Endometrial microvascular endothelial cells (primary cell): ENCODE measurements at regions not wholly inside any gene's neighbourhood (a gene's known extent, or its start where the extent isn't known, plus 50 kb on each side); places are given as distances from the start of the nearest gene placed in this dataset.
"Not testable (repeated sequence)": the region's sequence is repeated elsewhere in the genome, so short reads cannot be mapped to it uniquely, and the experiment has no call there.

Experiments used
- in situ Hi-C: cut with HindIII; loops from 2 replicates; pipeline ENCODE4 v1.10.0; 2017; ENCODE audit warnings: low sequenced_read_pairs, low pct_unique_long_range_greater_than_20kb; ENCODE audit errors: inconsistent ontology term

DNA sequence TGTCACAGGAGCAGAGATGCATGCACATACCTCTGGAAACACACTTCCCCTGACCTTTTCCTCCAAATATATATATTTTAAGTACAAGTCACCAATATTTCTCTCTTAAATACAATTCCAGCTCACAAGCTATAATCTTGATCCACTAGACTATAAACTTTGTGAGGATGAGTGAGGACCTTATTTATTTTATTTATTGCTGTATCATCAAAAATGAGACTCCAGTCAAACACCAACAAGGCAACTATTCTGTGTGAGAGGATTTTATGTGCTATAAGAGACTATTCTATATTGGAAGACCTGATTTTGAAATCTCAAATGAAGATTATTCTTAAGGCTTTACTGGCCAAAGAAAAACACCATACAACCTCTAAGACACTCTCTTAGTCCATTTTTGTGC lies 1352.2 kb downstream of the SUCLG1 start:
- in situ Hi-C loops = no loop called here

DNA sequence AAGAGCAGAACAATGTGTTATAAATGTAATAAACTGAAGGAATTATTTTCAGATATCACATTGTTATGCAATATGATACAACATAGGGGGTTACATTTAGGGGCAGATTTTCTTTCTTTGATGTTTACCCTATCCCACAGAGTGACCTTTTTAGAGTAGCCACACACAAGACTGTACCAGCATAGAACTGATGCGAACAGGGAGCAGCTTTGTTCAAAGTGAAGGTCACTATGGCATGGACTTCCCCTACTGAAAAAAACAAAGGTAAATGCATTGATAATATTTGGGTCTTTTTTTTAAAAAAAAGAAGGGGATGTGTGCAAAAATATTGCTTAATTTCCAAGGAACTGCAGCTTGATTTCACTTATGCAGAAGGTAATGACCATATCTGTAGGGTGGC lies 1354.9 kb downstream of the SUCLG1 start:
- in situ Hi-C loops = no loop called here

DNA sequence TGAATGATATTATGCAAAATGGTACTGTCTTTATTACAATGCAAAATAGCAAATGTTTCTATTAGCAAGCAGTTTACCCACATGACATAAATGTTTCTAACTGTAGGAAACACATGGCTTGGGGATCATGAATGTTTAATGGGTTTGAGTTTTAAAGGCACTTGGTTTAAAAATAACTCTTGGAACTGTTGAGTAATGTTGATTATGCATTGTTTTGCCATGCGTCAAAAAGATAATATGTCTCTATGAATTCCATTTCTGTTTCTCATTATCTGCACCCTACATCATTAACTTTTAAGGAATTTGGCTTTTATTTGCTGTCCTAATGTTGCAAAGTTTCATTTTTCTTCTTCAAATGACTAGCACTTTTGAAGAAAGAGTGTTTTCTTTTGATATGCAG lies 1355.5 kb downstream of the SUCLG1 start:
- in situ Hi-C loops = no loop called here

DNA sequence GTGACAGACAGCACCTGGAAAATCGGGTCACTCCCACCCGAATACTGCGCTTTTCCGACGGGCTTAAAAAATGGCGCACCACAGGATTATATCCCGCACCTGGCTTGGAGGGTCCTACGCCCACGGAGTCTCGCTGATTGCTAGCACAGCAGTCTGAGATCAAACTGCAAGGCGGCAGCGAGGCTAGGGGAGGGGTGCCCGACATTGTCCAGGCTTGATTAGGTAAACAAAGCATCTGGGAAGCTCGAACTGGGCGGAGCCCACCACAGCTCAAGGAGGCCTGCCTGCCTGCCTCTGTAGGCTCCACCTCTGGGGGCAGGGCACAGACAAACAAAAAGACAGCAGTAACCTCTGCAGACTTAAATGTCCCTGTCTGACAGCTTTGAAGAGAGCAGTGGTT lies 1370.0 kb downstream of the SUCLG1 start:
- in situ Hi-C loops = not testable (repeated sequence)

DNA sequence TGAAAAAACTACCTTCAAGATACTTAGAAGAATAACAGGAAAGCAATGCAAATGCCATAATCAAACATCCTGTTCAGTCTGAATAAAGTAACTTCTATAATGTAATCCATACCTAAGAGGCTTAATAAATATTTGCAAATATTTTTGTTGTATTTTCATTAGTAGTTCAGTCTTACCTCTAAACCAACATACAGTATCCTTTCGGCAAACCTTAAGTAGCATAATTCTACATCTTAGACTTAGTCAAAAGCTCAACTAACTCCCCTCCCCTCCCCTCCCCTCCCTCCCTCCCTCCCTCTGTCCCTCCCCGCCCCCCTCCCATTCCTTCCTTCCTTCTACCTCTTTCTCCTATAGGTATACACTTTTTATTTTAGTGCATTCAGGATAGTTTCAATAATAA lies 1373.2 kb downstream of the SUCLG1 start:
- in situ Hi-C loops = no loop called here

DNA sequence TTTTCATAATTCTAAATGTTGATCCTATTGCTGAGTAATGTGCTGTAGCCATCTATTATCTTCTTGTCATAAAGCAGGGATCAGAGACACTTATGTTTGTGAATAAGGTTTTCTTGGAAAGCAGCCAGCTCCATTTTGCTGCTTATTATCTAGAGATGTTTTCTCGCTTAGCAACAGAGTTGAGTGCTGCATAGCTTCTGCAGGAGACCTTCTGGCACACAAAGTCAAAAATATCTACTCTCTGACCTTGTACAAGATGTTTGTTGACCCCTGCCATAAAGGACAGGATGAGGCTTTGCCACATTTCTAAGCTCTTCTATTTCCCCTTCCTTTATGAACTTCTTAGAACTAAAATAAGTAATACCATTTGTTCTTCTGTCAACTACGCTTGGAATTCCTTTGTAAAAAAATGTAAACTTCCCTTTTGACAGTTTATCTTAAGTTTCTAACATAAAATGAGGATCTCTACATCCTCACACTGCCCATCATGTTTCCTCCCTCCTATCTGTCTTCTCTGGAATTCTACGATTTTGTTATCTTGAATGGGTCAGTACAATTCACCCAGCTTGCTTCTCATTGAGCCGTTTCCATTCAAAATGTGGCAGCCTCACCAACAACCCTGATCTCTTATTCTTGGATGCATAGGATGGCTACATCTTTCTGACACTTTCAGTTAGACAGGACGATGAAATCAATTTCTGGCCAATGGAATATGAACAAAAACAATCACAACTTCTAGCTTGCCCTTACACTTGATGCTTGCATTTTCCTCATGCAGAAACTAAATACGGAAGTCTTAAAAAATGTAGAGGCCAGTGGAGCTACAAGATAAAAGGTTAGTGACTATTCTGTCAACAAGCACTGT lies 1377.0 kb downstream of the SUCLG1 start:
- in situ Hi-C loops = no loop called here

DNA sequence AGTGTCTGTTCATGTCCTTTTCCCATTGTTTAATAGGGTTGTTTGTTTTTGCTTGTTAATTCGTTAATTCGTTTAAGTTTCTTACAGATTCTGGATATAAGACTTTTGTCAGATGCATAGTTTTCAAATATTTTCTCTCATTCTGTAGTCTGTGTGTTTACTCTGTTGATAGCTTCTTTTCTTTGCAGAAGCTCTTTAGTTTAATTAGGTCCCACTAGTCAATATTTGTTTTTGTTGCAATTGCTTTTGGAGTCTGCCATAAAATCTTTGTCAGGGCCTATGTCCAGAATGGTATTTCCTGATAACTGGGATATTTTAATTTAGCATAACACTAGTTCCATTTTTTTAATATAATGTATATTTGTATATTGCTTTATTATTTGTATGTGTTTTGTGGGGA lies 1380.1 kb downstream of the SUCLG1 start:
- in situ Hi-C loops = no loop called here

DNA sequence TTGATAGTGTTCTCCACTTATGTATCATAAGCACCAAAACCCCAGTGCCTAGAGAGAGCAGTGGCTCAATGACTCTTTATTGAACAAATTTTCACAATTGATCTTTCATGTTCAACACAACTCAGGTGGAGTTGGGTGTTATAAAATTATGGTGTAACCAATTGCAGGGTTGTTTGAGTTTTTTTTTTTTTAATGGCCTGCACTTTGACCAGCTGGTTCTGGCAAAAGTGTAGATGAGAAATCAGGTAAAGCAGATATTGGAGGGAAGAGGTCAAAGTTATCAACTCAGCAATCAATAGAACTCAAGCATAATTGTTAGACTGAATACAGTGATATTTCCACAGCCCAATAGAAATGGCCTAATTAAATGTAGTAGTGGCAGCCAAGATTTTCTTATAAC lies 1386.3 kb downstream of the SUCLG1 start:
- in situ Hi-C loops = no loop called here

DNA sequence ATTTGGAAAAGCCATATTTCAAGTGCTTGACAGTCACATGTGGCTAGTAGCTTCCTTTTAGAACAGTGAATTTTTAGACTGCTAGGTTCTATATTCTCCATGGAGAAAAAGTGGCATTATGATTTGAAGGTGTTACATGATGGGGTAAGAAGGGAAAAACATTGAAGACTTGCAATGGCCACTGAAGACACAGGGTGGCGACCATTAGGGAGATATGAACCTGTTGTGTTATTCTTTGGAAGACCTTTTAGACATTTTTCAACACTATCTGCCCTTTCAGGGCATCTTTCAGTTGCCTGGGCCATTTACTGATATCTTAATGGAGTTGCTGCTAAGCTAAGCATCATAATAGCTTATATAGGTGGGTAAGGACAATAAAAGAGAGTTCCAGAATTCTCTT lies 1387.2 kb downstream of the SUCLG1 start:
- in situ Hi-C loops = no loop called here

DNA sequence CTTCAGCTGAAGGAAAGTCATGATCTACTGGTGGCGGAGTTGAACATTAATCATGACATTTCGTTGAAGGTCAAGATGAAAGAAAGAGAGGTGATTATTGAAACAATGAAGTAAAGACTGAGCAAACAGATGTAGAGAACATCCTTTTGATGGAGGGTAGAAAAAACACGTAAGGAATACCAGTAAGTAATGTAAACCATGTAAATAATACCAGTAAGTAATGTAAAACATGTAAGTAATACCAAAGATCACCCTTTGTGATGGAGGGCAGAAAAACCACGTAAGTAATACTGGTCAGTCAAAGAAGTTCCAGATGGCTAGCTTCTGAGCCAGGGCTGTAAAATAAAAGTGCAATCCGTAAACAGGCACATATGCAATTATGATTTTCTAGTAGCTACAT lies 1387.7 kb downstream of the SUCLG1 start:
- in situ Hi-C loops = no loop called here

DNA sequence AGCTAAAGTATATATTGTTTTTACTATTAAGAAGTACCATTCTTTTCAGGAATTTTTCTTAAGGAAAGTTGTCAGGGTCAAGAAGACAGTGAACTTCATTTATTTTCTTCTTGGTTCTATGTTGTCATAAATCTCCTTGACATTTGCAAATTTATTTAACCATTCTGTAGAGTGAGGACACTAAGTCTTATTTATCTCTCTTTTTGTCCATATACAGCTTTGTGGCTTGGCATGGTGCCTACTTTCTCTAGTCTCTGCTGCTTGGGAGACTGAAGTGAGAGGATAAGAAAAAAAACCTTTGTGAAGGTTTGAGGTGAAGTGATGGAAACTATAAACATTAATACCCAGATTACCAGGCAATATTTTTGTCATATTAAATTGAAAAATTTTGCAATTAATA lies 1389.4 kb downstream of the SUCLG1 start:
- in situ Hi-C loops = no loop called here

DNA sequence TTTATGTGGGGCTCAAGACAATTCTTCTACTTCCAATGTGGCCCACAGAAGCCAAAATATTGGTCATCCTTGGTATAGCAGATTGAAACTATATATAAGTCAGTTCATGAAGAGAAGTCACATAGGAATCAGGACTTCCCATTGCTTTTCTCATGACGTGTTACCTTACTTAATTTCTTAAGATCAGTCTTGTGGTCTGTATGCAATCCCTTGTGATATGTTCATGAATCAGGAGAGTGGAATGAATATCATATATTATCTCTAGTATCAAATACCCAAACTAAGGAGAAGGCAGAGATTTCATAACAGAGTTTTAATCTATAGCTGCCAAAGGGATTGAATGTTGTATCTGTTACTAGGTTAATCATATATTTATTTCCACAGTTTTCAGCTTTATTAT lies 1390.4 kb downstream of the SUCLG1 start:
- in situ Hi-C loops = no loop called here

DNA sequence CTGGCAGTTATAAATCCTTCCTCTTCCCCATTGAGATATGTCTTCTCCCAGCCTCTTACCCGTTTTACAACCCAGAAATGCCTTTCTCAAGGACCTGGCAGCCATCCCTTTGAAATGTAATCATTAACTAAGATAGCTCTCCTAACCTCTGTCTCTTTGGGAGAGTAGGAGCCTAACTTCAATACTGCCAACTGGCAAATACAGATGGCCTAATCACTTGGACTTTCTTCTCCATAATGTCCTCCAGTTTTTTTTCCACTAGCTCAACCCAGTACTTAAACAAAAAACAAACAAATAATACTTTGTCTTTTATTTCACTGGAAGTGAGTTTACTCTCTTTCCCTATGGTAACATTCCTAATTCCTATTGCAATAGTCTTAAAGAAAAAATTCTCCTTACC lies 1391.1 kb downstream of the SUCLG1 start:
- in situ Hi-C loops = no loop called here

DNA sequence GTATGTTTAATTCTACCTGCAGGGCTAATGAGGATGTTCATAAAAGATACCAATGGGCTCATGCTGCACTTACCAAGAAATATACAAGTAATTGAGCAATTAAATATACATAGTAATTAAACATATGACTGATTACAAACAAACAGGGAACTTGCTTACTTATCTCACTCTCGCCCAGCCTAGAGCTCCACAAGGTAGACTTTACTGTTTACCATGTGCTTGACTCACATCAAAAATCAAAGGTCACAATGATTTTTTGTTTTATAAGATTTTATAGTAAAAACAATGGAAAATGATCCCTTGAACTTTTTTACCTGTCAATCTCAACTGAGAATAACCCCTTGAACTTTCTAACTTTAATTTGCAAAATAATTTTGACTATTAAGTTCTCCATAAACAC lies 1395.1 kb downstream of the SUCLG1 start:
- in situ Hi-C loops = no loop called here

DNA sequence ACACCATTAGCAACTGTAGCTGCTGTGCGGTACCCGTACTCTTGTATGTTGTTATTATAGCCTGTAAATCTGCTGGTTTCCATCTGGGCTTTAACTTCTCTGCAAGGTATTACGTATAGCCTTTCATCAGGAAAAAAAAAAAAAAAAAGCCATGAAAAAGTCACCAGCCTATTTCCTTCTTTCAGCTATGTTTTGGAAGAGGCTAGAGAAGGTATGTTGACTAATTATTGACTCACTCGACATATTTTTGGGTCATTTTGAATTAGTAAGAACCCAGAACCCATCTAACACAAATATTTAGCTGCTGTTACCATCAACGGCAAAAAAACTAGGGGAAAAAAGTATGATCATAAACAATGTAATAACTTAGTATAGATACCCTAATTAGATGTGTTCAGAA lies 1395.6 kb downstream of the SUCLG1 start:
- in situ Hi-C loops = no loop called here

DNA sequence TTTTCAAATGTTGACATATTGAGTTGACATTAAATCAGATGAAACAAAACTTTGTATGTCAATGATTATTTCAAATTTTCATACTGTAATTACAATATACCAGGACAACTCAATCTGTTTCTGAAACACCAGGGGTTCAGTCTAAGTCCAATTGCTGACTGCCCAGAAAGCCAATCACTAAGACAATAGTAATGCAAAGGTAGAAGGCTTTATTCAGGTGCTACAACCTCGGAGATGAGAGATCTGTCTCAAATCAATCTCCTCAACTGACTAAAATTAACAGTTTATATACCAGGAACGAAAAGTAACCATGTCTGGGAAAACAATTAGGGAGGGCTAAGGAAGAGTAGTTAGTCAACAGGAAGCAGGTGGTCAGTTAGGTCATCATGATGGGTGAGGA lies 1400.4 kb downstream of the SUCLG1 start:
- in situ Hi-C loops = no loop called here

DNA sequence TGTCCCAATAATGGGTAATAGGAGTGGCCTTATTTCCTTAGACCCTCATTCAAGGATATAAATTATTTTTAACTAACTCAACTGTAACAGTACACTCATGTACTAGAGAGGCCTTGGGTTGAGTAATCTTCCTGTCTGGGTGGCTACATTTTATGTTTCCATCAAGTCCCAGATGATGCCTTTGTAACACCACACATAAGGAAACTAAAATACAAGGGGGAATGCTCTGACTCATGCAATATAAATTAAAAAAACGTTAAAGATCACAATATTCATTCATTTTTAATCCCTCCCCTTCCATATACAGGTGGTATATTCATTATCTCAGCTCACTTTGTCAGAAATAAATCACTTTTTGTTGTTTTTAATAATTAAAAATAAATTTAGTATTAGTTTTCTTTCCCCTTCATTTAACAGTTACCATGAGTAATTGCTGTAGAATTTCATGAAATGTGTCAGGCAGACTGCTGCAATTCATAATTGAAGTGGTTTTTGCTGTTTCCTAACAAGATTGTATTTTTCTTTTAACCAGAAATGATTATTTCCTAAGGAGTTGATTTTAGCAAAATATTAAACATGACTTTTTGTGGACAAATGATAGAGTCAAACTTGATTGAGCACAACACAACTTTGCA lies 1403.6 kb downstream of the SUCLG1 start:
- in situ Hi-C loops = no loop called here

DNA sequence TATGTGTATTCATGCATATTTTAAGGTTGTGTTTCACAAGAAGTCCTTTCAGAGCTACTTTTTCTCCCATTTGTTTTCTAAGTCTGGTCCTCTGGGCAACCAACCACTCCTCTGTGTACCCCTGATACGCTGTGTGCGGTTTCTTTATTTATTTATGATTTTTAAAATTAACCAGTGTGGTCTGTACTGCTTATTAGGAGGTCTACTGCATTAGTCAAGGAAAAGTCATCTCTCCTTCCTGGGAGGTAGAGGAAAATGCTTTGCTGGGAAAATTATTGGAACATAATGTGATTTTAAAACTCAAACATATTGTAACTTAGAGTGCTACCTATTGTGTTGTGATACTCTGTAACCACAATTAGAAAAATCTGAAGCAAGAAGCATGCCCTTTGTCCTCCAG lies 1404.3 kb downstream of the SUCLG1 start:
- in situ Hi-C loops = no loop called here

DNA sequence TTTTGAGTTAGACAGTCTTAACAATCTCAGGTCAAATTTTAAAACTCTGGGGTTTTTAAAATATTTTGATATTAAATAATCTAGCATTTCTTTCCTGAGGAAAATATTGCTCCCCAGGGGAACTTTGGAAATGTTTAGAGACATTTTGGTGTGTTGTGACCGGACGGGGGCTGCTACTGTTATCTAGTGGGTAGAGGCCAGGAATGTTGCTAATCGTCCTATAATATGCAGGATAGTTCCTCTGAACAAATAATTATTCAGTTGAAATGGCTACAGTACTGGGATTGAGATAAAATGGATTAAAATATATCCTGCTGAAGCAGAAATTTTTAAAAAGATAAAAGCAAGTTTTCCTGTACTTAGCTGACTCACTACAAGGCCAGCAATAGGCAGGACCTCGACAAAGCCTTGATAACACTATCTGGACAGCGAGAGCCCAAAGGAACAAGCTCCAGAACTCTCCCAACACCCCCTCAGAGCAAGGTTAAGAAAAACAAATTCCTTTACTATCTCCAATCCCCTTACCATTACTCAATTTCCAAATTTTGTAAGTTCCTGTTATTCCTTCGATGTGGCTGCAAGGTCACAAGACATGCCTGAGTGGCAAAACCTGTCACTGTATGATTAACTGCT lies 1407.4 kb downstream of the SUCLG1 start:
- in situ Hi-C loops = no loop called here

DNA sequence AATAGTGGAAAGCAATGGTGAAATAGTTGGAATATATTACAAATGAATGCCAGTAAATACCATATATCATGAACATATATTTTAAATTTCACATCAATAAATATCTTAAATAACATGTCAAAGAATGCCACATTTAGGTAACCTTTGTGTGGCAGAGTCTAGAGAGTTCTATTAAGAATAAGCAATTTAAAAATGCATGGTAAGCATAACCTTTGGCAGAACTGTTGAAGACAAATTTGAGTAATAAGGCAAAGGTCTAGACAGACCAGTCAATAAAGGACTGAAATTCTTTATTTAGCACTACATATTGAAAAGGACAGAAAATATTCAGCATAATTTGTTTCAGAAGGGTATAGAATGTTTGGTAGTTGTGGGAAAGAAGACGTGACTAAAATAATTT lies 1417.0 kb downstream of the SUCLG1 start:
- in situ Hi-C loops = no loop called here
